COLO668 (cell line): ENCODE measurements at regions not wholly inside any gene's neighbourhood (a gene's known extent, or its start where the extent isn't known, plus 50 kb on each side); places are given as distances from the start of the nearest gene placed in this dataset.
A peak's percentile ranks its signal among the peaks of the same experiment; 100 is the strongest.
"Not testable (repeated sequence)": the region's sequence is repeated elsewhere in the genome, so short reads cannot be mapped to it uniquely, and the experiment has no call there.

ENCODE experiments used
- DNase-seq: peaks from one replicate; lab custom pipeline; 2025; ENCODE audit not compliant: unreplicated experiment; lab: John Stamatoyannopoulos, UW

DNA sequence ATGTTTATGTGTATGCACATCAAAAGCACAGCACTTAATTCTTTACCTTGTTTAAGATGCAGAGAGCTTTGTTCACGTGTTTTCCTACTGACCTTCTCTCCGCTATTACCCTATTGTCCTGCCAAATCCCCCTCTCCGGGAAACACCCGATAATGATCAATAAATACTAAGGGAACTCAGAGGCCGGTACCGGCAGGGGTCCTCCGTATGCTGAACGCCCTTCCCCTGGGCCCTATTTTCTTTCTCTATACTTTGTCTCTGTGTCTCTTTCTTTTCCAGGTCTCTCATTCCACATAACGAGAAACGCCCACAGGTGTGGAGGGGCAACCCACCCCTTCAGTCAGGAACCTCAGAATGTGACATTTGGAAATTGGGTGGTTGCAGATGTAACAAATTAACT lies 160.1 kb downstream of the ADRA2C start:
- DNase-seq, result not testable (repeated sequence)

GRCh38 chr4:3926969-3927755 lies 161.0 kb downstream of the ADRA2C start:
- not testable (repeated sequence) for DNase-seq

DNA sequence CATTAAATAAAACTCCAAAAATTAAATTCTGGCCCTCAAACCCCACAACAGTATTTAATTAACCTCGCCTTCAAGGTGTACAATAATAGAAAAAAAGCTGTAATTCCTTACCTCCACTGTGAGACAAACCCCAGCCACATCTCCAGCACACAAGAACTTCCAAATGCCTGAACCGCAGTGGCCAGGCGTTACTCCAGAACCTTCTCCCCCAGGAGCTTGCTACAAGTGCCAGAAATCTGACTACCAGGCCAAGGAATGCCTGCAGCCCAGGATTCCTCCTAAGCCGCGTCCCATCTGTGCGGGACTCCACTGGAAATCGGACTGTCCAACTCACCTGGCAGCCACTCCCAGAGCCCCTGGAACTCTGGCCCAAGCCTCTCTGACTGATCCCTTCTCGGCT lies 163.2 kb downstream of the ADRA2C start:
- not testable (repeated sequence) for DNase-seq

DNA sequence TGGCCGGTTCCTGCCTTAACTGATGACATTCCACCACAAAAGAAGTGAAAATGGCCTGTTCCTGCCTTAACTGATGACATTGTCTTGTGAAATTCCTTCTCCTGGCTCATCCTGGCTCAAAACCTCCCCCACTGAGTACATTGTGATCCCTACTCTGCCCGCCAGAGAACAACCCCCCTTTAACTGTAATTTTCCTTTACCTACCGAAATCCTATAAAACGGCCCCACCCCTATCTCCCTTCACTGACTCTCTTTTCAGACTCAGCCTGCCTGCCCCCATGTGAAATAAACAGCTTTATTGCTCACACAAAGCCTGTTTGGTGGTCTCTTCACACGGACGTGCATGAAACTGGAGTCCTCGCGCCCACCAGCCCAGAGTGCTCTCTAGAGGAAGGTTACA lies 166.5 kb downstream of the ADRA2C start:
- DNase-seq, result not testable (repeated sequence)

DNA sequence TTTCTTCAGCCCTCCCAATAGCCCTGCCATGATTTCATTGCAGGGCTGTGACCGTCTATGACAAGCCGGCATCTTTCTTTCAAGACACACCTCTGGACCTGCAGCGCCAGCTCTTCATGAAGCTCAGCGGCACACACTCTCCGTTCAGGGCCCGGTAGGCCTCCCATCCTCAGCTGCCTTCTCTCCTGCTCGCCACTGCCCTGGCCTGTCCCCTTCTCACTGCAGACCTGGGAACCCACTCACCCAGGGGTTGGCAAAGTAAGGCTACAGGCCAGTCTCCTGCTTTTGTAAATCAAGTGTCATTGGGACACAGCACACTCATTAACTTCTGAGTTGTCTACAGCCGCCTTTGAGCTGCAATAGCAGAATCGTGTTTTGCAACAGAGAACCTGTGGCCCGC lies 169.2 kb downstream of the ADRA2C start:
- DNase-seq, result not testable (repeated sequence)

DNA sequence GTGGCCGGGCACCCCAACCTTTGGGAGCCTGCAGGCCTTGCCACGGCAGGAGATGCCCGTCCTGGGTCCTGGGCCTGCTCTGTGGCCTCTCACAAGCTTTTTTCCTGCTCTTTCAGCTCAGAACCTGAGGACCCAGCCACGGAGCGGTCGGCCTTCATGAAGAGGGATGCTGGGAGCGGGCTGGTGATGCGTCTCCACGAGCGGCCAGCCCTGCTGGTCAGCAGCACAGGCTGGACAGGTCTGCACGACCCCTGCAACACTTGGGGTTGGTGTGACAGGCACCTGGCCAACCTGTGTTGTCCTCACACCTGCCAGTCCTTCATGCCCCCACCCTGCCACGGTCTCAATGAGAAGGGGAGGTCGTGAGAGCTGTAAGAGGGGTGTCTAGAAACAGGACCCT lies 170.0 kb downstream of the ADRA2C start:
- DNase-seq, result no peak

GRCh38 chr4:3937849-3938562 lies 171.8 kb downstream of the ADRA2C start:
- not testable (repeated sequence) for DNase-seq

- DNase-seq, result not testable (repeated sequence)
Observed at GRCh38 chr4:3938676-3939075, 172.5 kb downstream of the ADRA2C start.

GRCh38 chr4:3939954-3940591 lies 173.9 kb downstream of the ADRA2C start:
- DNase-seq, result not testable (repeated sequence)

DNA sequence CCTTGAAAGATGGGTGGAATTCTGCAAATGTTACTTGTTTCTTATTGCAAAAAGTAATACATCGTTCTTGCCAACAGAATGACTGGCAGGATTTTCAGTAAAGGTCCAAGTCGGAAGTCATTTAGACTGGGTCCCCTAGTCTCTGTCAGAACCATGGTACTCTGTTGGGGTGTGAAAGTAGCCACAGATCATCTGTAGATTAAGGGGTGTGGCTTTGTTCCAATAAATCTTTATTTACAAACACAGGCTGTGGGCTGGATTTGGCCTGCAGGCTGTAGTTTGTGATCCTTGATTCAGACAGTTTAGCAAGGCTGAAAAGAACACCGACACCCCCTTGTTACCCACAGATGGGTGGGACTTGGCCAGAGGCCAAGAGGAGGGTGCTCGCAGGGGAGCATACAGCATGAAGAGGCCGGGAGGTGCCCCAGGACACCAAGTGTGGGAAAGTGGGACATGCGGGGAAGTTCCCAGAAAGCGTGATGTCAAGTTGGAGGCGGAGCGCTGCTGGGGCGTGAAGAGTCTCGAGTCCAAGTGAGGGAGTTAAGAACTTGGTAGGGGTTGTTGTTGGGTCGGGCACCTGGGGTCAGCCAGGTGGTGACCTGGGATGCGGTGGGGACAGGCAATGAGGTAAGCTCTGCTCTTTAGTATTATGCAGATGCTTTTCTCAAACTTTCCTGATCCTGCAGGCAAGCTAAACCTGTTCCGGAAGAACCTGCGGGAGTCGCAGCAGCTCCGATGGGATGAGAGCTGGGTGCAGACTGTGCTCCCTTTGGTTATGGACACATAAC lies 175.7 kb downstream of the ADRA2C start:
- not testable (repeated sequence) for DNase-seq

DNA sequence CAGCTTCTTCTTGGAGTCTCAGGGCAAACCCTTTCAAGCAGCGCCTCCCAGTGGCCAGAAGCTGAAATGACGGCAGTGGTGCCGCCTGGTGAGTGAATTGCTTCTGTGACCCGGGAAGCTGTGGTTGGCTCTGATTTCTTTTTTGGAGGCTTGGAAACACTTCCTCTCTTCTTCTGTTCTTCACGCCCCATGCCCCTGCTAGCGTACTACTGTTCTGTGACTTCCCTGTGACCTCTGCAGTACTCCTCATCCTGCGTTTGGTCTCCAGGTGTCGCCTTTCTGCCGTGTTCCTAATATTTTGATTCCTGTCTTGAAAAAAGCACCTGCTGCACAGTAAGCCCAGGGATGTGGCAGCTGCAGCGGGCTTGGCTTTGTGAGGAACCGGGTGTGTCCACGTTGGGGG lies 176.4 kb downstream of the ADRA2C start:
- DNase-seq, result peak; percentile 42

DNA sequence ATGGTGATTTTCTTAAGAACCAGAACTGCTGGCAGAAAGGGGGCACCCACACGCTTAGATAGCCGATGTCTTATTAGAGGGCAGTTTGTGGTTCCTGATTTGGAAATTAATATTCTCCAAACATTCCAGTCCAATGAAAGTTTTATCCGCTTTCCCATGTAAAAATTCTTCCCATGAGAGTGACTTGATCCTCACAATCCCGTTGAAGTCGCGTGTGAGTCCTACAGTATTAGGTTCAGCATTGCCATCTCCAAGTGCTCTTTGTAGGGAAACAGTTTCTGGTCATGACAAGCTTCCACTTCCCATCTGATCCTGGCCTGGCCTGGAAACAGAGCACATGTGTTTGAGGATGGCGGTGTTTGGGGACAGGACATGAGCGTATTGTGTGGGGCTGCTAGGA lies 176.9 kb downstream of the ADRA2C start:
- not testable (repeated sequence) for DNase-seq

GRCh38 chr4:3945511-3946290 lies 179.5 kb downstream of the ADRA2C start:
- DNase-seq, result no peak

DNA sequence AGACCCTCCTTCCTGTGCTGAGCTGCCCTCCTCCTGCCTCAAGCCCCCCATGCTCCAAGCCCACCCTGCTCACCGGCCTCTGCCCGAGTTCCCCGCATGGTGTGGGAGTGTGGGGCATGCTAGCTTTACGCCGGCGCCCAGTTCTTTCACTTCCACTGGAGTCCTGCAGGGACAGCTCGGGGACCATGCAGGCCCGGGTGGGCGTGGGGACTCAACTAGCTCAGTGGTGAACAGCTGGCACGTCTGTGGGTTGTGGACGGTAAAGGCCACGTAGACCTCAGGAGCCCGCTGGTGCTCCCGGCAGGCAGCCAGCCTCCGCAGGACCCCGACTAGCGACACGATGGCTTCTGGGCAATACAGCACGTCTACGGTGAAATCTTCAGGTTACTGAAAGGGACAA lies 180.4 kb downstream of the ADRA2C start:
- not testable (repeated sequence) for DNase-seq

DNA sequence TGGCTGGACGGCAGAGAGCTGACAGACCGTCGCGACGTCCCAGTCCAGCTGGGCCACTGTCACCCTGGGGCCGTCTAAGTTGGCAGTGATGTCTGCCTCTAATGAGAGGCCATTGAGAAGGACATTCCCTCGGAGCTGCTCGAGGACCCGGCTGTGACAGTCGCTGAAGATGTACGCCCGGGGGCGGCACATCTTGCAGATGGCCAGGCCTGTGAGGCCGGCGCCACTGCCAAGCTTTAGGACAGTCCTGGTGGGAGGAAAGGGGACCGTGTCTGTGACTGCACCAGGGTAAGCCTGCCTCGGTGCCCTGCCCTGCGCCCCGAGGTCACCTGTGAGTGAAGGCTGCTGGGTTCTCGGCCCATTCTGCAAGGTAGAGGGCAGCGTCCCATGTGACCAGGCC lies 181.6 kb downstream of the ADRA2C start:
- not testable (repeated sequence) for DNase-seq

GRCh38 chr4:3948210-3948609 lies 182.0 kb downstream of the ADRA2C start:
- DNase-seq, result not testable (repeated sequence)

DNA sequence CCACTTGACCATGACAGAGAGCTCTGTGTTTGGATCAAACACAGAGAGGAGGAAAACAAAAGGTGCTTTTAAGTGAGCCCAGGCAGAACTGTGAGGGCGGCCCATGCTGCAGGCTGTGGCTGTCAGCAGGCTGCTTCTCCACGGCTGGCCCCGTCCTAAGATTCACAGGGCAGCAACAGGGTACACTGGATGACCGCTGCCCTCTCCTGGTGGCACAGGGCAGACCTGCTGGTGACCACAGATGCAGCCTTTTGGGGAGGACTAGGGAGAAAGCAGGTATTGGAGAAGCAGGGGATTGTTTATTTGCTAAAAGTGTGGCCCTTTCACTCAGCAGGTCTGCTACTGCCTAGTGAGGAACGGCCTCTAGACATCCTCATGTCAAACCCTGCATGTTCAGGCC lies 183.7 kb downstream of the ADRA2C start:
- peak; percentile 21 for DNase-seq

- not testable (repeated sequence) for DNase-seq
Observed at GRCh38 chr4:3952443-3953139, 186.4 kb downstream of the ADRA2C start.

GRCh38 chr4:3953140-3953489 lies 186.9 kb downstream of the ADRA2C start:
- not testable (repeated sequence) for DNase-seq
